Endothelial cell of umbilical vein (primary cell): ENCODE measurements at regions not wholly inside any gene's neighbourhood (a gene's known extent, or its start where the extent isn't known, plus 50 kb on each side); places are given as distances from the start of the nearest gene placed in this dataset.

Experiments
- BruUV-seq: library from RNA; stranded (reverse); fragments of 400-500 nt; replicated peaks from 2 replicates; lab custom pipeline; 2021; lab: Mats Ljungman, UMichigan
- CTCF ChIA-PET: fragments of 300-600, 350-600 bp; sonication (Branson Sonifier 250); formaldehyde crosslinking; loops from one replicate; lab custom pipeline; 2021; ENCODE audit warnings: antibody characterized with exemption, inconsistent platforms; lab: Charles Lee
- POLR2A ChIA-PET: fragments of 300-600, 350-600 bp; sonication (Branson Sonifier 250); formaldehyde crosslinking; loops from one replicate; lab custom pipeline; 2021; ENCODE audit warnings: antibody characterized with exemption, inconsistent platforms; lab: Charles Lee
- DNase-seq: peaks from one replicate; pipeline ENCODE4 v3.0.0-alpha.2; 2011; ENCODE audit warnings: low read depth, low spot score
- FAIRE-seq: peaks from 2 replicates; lab custom pipeline; 2011; peaks lifted over from hg19 to GRCh38; lab: Jason Lieb, UNC
- H2AFZ ChIP-seq: 2 replicates; pipeline ENCODE4 v1.6.0; 2012; ENCODE audit warnings: low read depth, low read length, control low read depth, inconsistent platforms
- H3K27ac ChIP-seq: 2 replicates; pipeline ENCODE4 v1.5.1; 2011; ENCODE audit warnings: low read depth, mild to moderate bottlenecking, control low read depth, low read length, moderate library complexity; ENCODE audit not compliant: insufficient read depth
- H3K27me3 ChIP-seq, 2 experiments: 2 replicates each; pipeline versions ENCODE4 v1.6.0 to v1.6.1; 2011; ENCODE audit warnings: low read length in 2 of 2, mixed read lengths in 1 of 2; ENCODE audit not compliant: control insufficient read depth in 2 of 2, insufficient read depth in 2 of 2
- H3K36me3 ChIP-seq, 2 experiments: 2 replicates in 1 of 2; 3 replicates in 1 of 2; pipeline ENCODE4 v1.5.1; 2011; ENCODE audit warnings: low read length in 2 of 2, mild to moderate bottlenecking in 1 of 2, moderate library complexity in 1 of 2; ENCODE audit not compliant: control insufficient read depth in 2 of 2, insufficient read depth in 2 of 2; ENCODE audit errors: extremely low read depth in 1 of 2
- H3K4me1 ChIP-seq: 3 replicates; pipeline ENCODE4 v1.5.1; 2011; ENCODE audit warnings: mild to moderate bottlenecking, low read length; ENCODE audit not compliant: control insufficient read depth, insufficient read depth; ENCODE audit errors: extremely low read depth
- H3K4me2 ChIP-seq: 2 replicates; pipeline ENCODE4 v1.6.1; 2011; ENCODE audit warnings: low read length, control low read depth, mixed read lengths; ENCODE audit not compliant: insufficient read depth
- H3K4me3 ChIP-seq, 3 experiments: fragments of 200-600 bp in 1 of 3; sonication (generic), shearing (Covaris generic) in 1 of 3; replicated peaks in 1 of 3; 2 replicates each; pipeline ENCODE4 v1.5.1; 2011 to 2016; ENCODE audit warnings: control low read depth in 3 of 3, low read length in 3 of 3, mild to moderate bottlenecking in 2 of 3, inconsistent platforms in 1 of 3, low read depth in 1 of 3, moderate library complexity in 1 of 3; ENCODE audit not compliant: insufficient read depth in 1 of 3
- H3K79me2 ChIP-seq: 2 replicates; pipeline ENCODE4 v1.6.0; 2012; ENCODE audit warnings: low read length, inconsistent platforms; ENCODE audit not compliant: control insufficient read depth, insufficient read depth
- H3K9ac ChIP-seq: replicated peaks from 2 replicates; pipeline ENCODE3; 2011; ENCODE audit warnings: low read length, control low read depth; ENCODE audit not compliant: insufficient read depth; ENCODE audit errors: extremely low read depth
- H3K9me1 ChIP-seq: replicated peaks from 3 replicates; pipeline ENCODE4 v1.6.0; 2011; ENCODE audit warnings: mild to moderate bottlenecking, low read length; ENCODE audit not compliant: control insufficient read depth, insufficient read depth; ENCODE audit errors: extremely low read depth
- H3K9me3 ChIP-seq: replicated peaks from 2 replicates; pipeline ENCODE4 v1.5.1; 2012; ENCODE audit warnings: low read length, inconsistent platforms; ENCODE audit not compliant: control insufficient read depth, insufficient read depth
- H4K20me1 ChIP-seq: replicated peaks from 2 replicates; pipeline ENCODE3; 2011; ENCODE audit warnings: mild to moderate bottlenecking, low read length; ENCODE audit not compliant: control insufficient read depth, insufficient read depth; ENCODE audit errors: extremely low read depth
- EZH2 ChIP-seq: IDR thresholded peaks from 2 replicates; pipeline ENCODE4 v1.6.1; 2012; ENCODE audit warnings: borderline replicate concordance, low read depth, mild to moderate bottlenecking, moderate library complexity, low read length, inconsistent platforms; ENCODE audit not compliant: severe bottlenecking
- FOS ChIP-seq: IDR thresholded peaks from 2 replicates; pipeline ENCODE4 v1.6.1; 2011; ENCODE audit warnings: mild to moderate bottlenecking, low read length, moderate library complexity, borderline replicate concordance; ENCODE audit not compliant: insufficient read depth
- GATA2 ChIP-seq: IDR thresholded peaks from 2 replicates; pipeline ENCODE4 v1.7.0; 2011; ENCODE audit warnings: low read depth, mild to moderate bottlenecking, moderate library complexity, mixed read lengths, low read length; ENCODE audit not compliant: insufficient read length, insufficient read depth
- JUN ChIP-seq: IDR thresholded peaks from 2 replicates; pipeline ENCODE4 v1.6.1; 2011; ENCODE audit warnings: borderline replicate concordance, low read depth; ENCODE audit not compliant: insufficient read length, insufficient read depth
- MYC ChIP-seq: IDR thresholded peaks from one replicate; pipeline ENCODE4 v1.6.1; 2011; ENCODE audit warnings: mild to moderate bottlenecking, low read depth, low read length
- POLR2A ChIP-seq: IDR thresholded peaks from 2 replicates; pipeline ENCODE4 v1.6.1; 2012; ENCODE audit warnings: low read depth, mild to moderate bottlenecking, control low read depth, low read length
- POLR2AphosphoS5 ChIP-seq: IDR thresholded peaks from 2 replicates; pipeline ENCODE4 v1.6.1; 2012; ENCODE audit warnings: low read depth, mild to moderate bottlenecking, control low read depth, low read length, moderate library complexity; ENCODE audit not compliant: insufficient read depth
- dilution Hi-C: fragments of 300-500 bp; cut with MboI; formaldehyde crosslinking; loops from one replicate; pipeline ENCODE4 v1.15.0; 2019; ENCODE audit warnings: low sequenced_read_pairs; ENCODE audit not compliant: extremely low pct_ligation_motif_present
- intact Hi-C: fragments of 100-400 bp; cut with micrococcal nuclease; formaldehyde crosslinking; loops from one replicate; pipeline ENCODE4 v1.10.0; 2022
- TF ChIP-seq, protein P1 (sequence below), 2 donors: IDR thresholded peaks; 1 replicate in 1 of 2; 2 replicates in 1 of 2; pipeline ENCODE4 v1.5.1; 2011; ENCODE audit warnings: low read length in 2 of 2, mild to moderate bottlenecking in 2 of 2, moderate library complexity in 2 of 2, control low read depth in 1 of 2, inconsistent platforms in 1 of 2, low read depth in 1 of 2; ENCODE audit not compliant: insufficient read depth in 1 of 2; ENCODE audit errors: extremely low read depth in 1 of 2
- TF ChIP-seq, protein P2 (sequence below): IDR thresholded peaks from 2 replicates; pipeline ENCODE4 v1.6.1; 2011; ENCODE audit not compliant: insufficient read depth, insufficient read length

DNA sequence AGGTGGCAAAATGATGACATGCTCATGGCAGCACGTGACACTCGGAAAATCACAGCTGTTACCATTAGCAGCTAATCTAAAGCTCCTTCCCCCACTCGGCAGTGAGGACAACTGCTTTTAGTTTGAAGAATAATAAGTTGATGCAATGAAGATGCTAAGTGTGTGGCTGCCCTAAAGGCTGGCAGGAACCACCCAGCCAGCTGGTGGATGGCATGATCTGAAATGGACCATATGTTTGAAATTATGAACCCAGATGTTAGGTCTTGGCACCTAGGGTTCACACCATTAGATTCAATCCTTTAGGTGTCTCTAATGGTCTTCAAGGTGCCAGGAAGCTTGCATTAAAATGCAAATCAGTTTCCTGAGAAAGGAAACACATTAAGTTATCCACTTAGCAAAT lies 230.1 kb downstream of the WDR11 start:
- DNase-seq: no peak
- H2AFZ ChIP-seq: no peak overlapping the region
- no peak overlapping the region for H3K9ac ChIP-seq
- H3K36me3 ChIP-seq: no peaks in the 10 kb centered on the region
- dilution Hi-C loops (no loop called here), intact Hi-C loops (no loop called here)
- H3K4me2 ChIP-seq: no peak overlapping the region
- H3K79me2 ChIP-seq: no peaks in the 10 kb centered on the region
- ChIA-PET POLR2A (no interaction called here), CTCF (no interaction called here)
- no peaks in the 10 kb centered on the region for H3K4me1 ChIP-seq
- BruUV-seq: no TSS peak
- no peak overlapping the region for H3K27ac ChIP-seq
- no peaks in the 10 kb centered on the region for H3K9me3 ChIP-seq
- no peaks in the 10 kb centered on the region for H4K20me1 ChIP-seq
- no peaks in the 10 kb centered on the region for H3K9me1 ChIP-seq
- FAIRE-seq: no peak
- no peak overlapping the region for H3K4me3 ChIP-seq
- TF ChIP-seq FOS: no peak
- TF ChIP-seq EZH2: no peak
- TF ChIP-seq, protein P1, sequence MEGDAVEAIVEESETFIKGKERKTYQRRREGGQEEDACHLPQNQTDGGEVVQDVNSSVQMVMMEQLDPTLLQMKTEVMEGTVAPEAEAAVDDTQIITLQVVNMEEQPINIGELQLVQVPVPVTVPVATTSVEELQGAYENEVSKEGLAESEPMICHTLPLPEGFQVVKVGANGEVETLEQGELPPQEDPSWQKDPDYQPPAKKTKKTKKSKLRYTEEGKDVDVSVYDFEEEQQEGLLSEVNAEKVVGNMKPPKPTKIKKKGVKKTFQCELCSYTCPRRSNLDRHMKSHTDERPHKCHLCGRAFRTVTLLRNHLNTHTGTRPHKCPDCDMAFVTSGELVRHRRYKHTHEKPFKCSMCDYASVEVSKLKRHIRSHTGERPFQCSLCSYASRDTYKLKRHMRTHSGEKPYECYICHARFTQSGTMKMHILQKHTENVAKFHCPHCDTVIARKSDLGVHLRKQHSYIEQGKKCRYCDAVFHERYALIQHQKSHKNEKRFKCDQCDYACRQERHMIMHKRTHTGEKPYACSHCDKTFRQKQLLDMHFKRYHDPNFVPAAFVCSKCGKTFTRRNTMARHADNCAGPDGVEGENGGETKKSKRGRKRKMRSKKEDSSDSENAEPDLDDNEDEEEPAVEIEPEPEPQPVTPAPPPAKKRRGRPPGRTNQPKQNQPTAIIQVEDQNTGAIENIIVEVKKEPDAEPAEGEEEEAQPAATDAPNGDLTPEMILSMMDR (IDR thresholded peaks at IDR 0.05; ENCODE audit: extremely low read depth in 1 of 2, insufficient read depth in 1 of 2, low read depth in 1 of 2, low read length in 2 of 2): no peak
- no peak for TF ChIP-seq POLR2A
- TF ChIP-seq, protein P2, sequence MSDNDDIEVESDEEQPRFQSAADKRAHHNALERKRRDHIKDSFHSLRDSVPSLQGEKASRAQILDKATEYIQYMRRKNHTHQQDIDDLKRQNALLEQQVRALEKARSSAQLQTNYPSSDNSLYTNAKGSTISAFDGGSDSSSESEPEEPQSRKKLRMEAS: no peak
- no peak for TF ChIP-seq MYC
- no peak for TF ChIP-seq JUN
- TF ChIP-seq GATA2: no peak
- no peak for TF ChIP-seq POLR2AphosphoS5
- no peaks in the 10 kb centered on the region for H3K27me3 ChIP-seq
